Tibial nerve (tissue), 3 donors: ENCODE measurements at regions not wholly inside any gene's neighbourhood (a gene's known extent, or its start where the extent isn't known, plus 50 kb on each side); places are given as distances from the start of the nearest gene placed in this dataset.

ENCODE experiments used
- POLR2A ChIP-seq, 2 donors: fragments of 450-650 bp; IDR thresholded peaks; one replicate each; pipeline ENCODE4 v1.6.1; 2017; ENCODE audit warnings: antibody characterized with exemption in 2 of 2, mild to moderate bottlenecking in 2 of 2, moderate library complexity in 2 of 2
- TF ChIP-seq, protein P1 (sequence below), 5 experiments: fragments of 200-600 bp in 3 of 5; fragments of 450-650 bp in 2 of 5; sonication (generic) in 3 of 5; IDR thresholded peaks; one replicate each; pipeline ENCODE4 v1.5.1; 2016 to 2019; ENCODE audit warnings: antibody characterized with exemption in 5 of 5, mild to moderate bottlenecking in 3 of 5, moderate library complexity in 2 of 5

DNA sequence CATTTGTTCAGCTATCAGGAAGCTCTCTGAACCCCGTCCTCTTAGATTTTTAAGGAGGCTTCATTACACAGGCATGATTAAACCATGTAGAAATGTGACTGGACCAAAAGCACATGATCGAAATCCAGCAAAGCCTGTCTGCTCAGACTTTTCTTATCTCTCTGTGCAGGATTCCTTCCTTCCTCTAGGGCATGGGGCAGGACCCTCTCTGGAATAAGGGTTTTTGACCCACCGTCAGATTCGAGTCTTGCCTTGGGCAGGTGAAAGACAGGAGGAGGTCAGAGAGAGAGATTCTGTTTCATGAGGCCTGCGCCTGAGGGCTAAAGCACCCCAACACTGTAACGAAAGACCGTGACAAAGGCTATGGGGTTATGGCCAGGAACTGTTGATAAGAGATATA, 136.8 kb downstream of the RHOU start:
- TF ChIP-seq, protein P1, sequence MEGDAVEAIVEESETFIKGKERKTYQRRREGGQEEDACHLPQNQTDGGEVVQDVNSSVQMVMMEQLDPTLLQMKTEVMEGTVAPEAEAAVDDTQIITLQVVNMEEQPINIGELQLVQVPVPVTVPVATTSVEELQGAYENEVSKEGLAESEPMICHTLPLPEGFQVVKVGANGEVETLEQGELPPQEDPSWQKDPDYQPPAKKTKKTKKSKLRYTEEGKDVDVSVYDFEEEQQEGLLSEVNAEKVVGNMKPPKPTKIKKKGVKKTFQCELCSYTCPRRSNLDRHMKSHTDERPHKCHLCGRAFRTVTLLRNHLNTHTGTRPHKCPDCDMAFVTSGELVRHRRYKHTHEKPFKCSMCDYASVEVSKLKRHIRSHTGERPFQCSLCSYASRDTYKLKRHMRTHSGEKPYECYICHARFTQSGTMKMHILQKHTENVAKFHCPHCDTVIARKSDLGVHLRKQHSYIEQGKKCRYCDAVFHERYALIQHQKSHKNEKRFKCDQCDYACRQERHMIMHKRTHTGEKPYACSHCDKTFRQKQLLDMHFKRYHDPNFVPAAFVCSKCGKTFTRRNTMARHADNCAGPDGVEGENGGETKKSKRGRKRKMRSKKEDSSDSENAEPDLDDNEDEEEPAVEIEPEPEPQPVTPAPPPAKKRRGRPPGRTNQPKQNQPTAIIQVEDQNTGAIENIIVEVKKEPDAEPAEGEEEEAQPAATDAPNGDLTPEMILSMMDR (IDR thresholded peaks at IDR 0.05) = no peak
- TF ChIP-seq POLR2A (IDR thresholded peaks at IDR 0.05) = no peak
